HepG2 (cell line): ENCODE measurements at regions not wholly inside any gene's neighbourhood (a gene's known extent, or its start where the extent isn't known, plus 50 kb on each side); places are given as distances from the start of the nearest gene placed in this dataset.

Experiments
- ATAC-seq: fragments of 200-7000 bp; cut with Tn5 transposase; 3 replicates; pipeline ENCODE4 v1.9.1; 2020; ENCODE audit warnings: mild to moderate bottlenecking, moderate library complexity
- BruUV-seq: library from RNA; stranded (reverse); fragments of 400-500 nt; replicated peaks from 2 replicates; lab custom pipeline; 2021; lab: Mats Ljungman, UMichigan
- CTCF ChIA-PET: fragments of 300-600 bp; formaldehyde crosslinking; extraction: SDS; loops from one replicate; lab custom pipeline; 2021; ENCODE audit warnings: low total read pairs, inconsistent platforms, low intra/inter-chr PET ratio; lab: Yijun Ruan, JAX
- POLR2A ChIA-PET: fragments of 350-600 bp; sonication (Branson Sonifier 250); formaldehyde crosslinking; loops from one replicate; lab custom pipeline; 2020; ENCODE audit warnings: antibody characterized with exemption, inconsistent platforms; lab: Yijun Ruan, JAX
- DNase-seq: peaks from one replicate; pipeline ENCODE4 v3.0.0-alpha.2; 2015; ENCODE audit warnings: low spot score
- FAIRE-seq: peaks from 3 replicates; lab custom pipeline; 2011; peaks lifted over from hg19 to GRCh38; lab: Jason Lieb, UNC
- H2AFZ ChIP-seq: one replicate; pipeline ENCODE4 v1.6.1; 2011; ENCODE audit warnings: low read length, inconsistent platforms
- H3K27ac ChIP-seq: fragments of 300-600 bp; 3 replicates; pipeline ENCODE4 v1.8.0; 2011; ENCODE audit warnings: mixed run types, mild to moderate bottlenecking, mixed read lengths, low read length, inconsistent platforms; ENCODE audit not compliant: insufficient read depth; ENCODE audit errors: extremely low read length
- H3K27me3 ChIP-seq, 2 experiments: fragments of 200-600 bp in 1 of 2; 2 replicates in 1 of 2; 3 replicates in 1 of 2; pipeline versions ENCODE4 v1.6.0 to v1.8.0; 2011; ENCODE audit warnings: low read length in 2 of 2, mild to moderate bottlenecking in 2 of 2, moderate library complexity in 2 of 2, inconsistent platforms in 1 of 2; ENCODE audit not compliant: insufficient read depth in 2 of 2, control insufficient read depth in 1 of 2
- H3K36me3 ChIP-seq, 2 experiments: fragments of 200-600 bp in 1 of 2; replicated peaks in 1 of 2; 2 replicates in 1 of 2; 3 replicates in 1 of 2; pipeline versions ENCODE4 v1.5.1 to v1.8.0; 2011; ENCODE audit warnings: low read length in 2 of 2, inconsistent platforms in 1 of 2; ENCODE audit not compliant: insufficient read depth in 2 of 2, control insufficient read depth in 1 of 2
- H3K4me1 ChIP-seq: 2 replicates; pipeline ENCODE4 v1.5.1; 2012; ENCODE audit warnings: low read length, inconsistent platforms; ENCODE audit not compliant: insufficient read depth
- H3K4me2 ChIP-seq: 2 replicates; pipeline ENCODE4 v1.6.0; 2011; ENCODE audit warnings: low read depth, low read length, inconsistent platforms
- H3K4me3 ChIP-seq, 3 experiments: fragments of 200-600 bp in 1 of 3; sonication (generic), shearing (Covaris generic) in 1 of 3; replicated peaks in 1 of 3; 2 replicates each; pipeline ENCODE4 v1.5.1; 2011 to 2016; ENCODE audit warnings: low read length in 3 of 3, inconsistent platforms in 2 of 3, low read depth in 2 of 3, mild to moderate bottlenecking in 2 of 3, control low read depth in 1 of 3, mixed read lengths in 1 of 3; ENCODE audit not compliant: insufficient read depth in 1 of 3
- H3K79me2 ChIP-seq: one replicate; pipeline ENCODE4 v1.6.1; 2011; ENCODE audit warnings: low read length, inconsistent platforms; ENCODE audit not compliant: insufficient read depth
- H3K9ac ChIP-seq: 2 replicates; pipeline ENCODE4 v1.6.0; 2011; ENCODE audit warnings: mild to moderate bottlenecking, low read depth, low read length, inconsistent platforms; ENCODE audit not compliant: insufficient read depth
- H3K9me3 ChIP-seq: 2 replicates; pipeline ENCODE4 v1.5.1; 2012; ENCODE audit warnings: mild to moderate bottlenecking, low read length
- H4K20me1 ChIP-seq: 2 replicates; pipeline ENCODE4 v1.6.0; 2011; ENCODE audit warnings: inconsistent platforms, mild to moderate bottlenecking, low read length, moderate library complexity; ENCODE audit not compliant: insufficient read depth
- ATF2 ChIP-seq: sonication (generic); formaldehyde crosslinking; IDR thresholded peaks from 2 replicates; pipeline ENCODE4 v1.4.0; 2020; ENCODE audit warnings: missing genetic modification reagents
- ATF7-NPFF ChIP-seq: sonication (generic); formaldehyde crosslinking; IDR thresholded peaks from 2 replicates; pipeline ENCODE4 v1.8.1; 2023; ENCODE audit warnings: mild to moderate bottlenecking, low read depth, missing genetic modification reagents, moderate library complexity
- CCAR2 ChIP-seq: fragments of 200-400 bp; formaldehyde crosslinking; optimal IDR thresholded peaks from 2 replicates; pipeline ENCODE3; 2018; ENCODE audit warnings: low read depth, mild to moderate bottlenecking, low read length, moderate library complexity
- GPBP1L1 ChIP-seq: sonication (generic); formaldehyde crosslinking; IDR thresholded peaks from 2 replicates; pipeline ENCODE4 v1.5.0; 2020; ENCODE audit warnings: mild to moderate bottlenecking, missing genetic modification reagents
- HINFP ChIP-seq: sonication (generic); formaldehyde crosslinking; IDR thresholded peaks from 2 replicates; pipeline ENCODE4 v1.4.0; 2020; ENCODE audit warnings: low read depth, mild to moderate bottlenecking, missing genetic modification reagents
- MIER3 ChIP-seq: IDR thresholded peaks from 2 replicates; pipeline ENCODE4 v1.6.1; 2016; ENCODE audit warnings: missing compliant biosample characterization, borderline replicate concordance
- MXD3 ChIP-seq: IDR thresholded peaks from 2 replicates; pipeline ENCODE4 v1.6.1; 2016; ENCODE audit warnings: mild to moderate bottlenecking, missing biosample characterization, missing genetic modification reagents
- SALL2 ChIP-seq: sonication (generic); formaldehyde crosslinking; IDR thresholded peaks from 2 replicates; pipeline ENCODE4 v1.8.1; 2023; ENCODE audit warnings: mild to moderate bottlenecking, missing genetic modification reagents, inconsistent platforms
- SP1 ChIP-seq, 2 experiments: fragments of 450-650 bp in 1 of 2; sonication (generic) in 1 of 2; formaldehyde crosslinking in 1 of 2; IDR thresholded peaks; 2 replicates each; pipeline versions ENCODE4 v1.4.0 to v1.6.1; 2016 to 2020; ENCODE audit warnings: missing genetic modification reagents in 1 of 2
- SRF ChIP-seq: IDR thresholded peaks from 2 replicates; pipeline ENCODE4 v1.6.1; 2011; ENCODE audit warnings: mild to moderate bottlenecking, low read depth, low read length, moderate library complexity
- ZIK1 ChIP-seq: sonication (generic); formaldehyde crosslinking; IDR thresholded peaks from 2 replicates; pipeline ENCODE4 v1.5.0; 2020; ENCODE audit warnings: mild to moderate bottlenecking, low read depth, missing genetic modification reagents, borderline replicate concordance
- ZNF672 ChIP-seq: sonication (generic); formaldehyde crosslinking; IDR thresholded peaks from 2 replicates; pipeline ENCODE4 v1.8.1; 2022; ENCODE audit warnings: missing genetic modification reagents
- ZNF788 ChIP-seq: sonication (generic); formaldehyde crosslinking; IDR thresholded peaks from 2 replicates; pipeline ENCODE4 v1.5.0; 2020; ENCODE audit warnings: mild to moderate bottlenecking, missing genetic modification reagents, borderline replicate concordance
- ZNF83 ChIP-seq: sonication (generic); formaldehyde crosslinking; IDR thresholded peaks from 2 replicates; pipeline ENCODE4 v1.4.0; 2020; ENCODE audit warnings: missing genetic modification reagents, mild to moderate bottlenecking, borderline replicate concordance
- WGBS: methylation state at CpG from one replicate; pipeline ENCODE4 v1.1.6; 2017; ENCODE audit warnings: low lambda C conversion rate; 5-methylcytosine and 5-hydroxymethylcytosine counted together
- in situ Hi-C: cut with HindIII; loops from 2 replicates; pipeline ENCODE4 v1.10.0; 2017; ENCODE audit warnings: low pct_unique_long_range_greater_than_20kb; ENCODE audit not compliant: extremely low pct_ligation_motif_present
- intact Hi-C: fragments of 100-400 bp; cut with micrococcal nuclease; formaldehyde crosslinking; loops from one replicate; pipeline ENCODE4 v1.10.0; 2022; ENCODE audit not compliant: unreplicated experiment

GRCh38 chr11:109349276-109350080, 72.5 kb upstream of the C11orf87 start:
- no peaks in the 10 kb centered on the region for H3K9me3 ChIP-seq
- ATAC-seq (no peak), FAIRE-seq (no peak), DNase-seq (no peak)
- no peak overlapping the region for H3K4me3 ChIP-seq
- H2AFZ ChIP-seq: no peak overlapping the region
- in situ Hi-C loops: no loop called here
- no peaks in the 10 kb centered on the region for H3K4me1 ChIP-seq
- H3K27me3 ChIP-seq: no peaks in the 10 kb centered on the region
- POLR2A ChIA-PET: no interaction called here
- H3K4me2 ChIP-seq: no peak overlapping the region
- H4K20me1 ChIP-seq: no peaks in the 10 kb centered on the region
- BruUV-seq: no TSS peak
- intact Hi-C loops: no loop called here
- H3K36me3 ChIP-seq: no peaks in the 10 kb centered on the region
- TF ChIP-seq SRF (no peak), MIER3 (CRISPR knock-in tag) (no peak), CCAR2 (no peak), ATF7-NPFF (no peak), SP1 (IDR thresholded peaks at IDR 0.05) (no peak), SP1 (CRISPR knock-in tag; IDR thresholded peaks at IDR 0.05) (no peak)
- H3K79me2 ChIP-seq: no peaks in the 10 kb centered on the region
- no peak overlapping the region for H3K27ac ChIP-seq
- H3K9ac ChIP-seq: no peak overlapping the region
- WGBS: 2% methylated on average over 5 of the region's 5 CpGs
- CTCF ChIA-PET: no interaction called here

- Histone ChIP-seq H3K4me3 (no peak overlapping the region), H3K4me2 (no peak overlapping the region), H3K27me3 (no peaks in the 10 kb centered on the region), H2AFZ (no peak overlapping the region), H3K9me3 (no peaks in the 10 kb centered on the region), H3K27ac (no peak overlapping the region), H3K9ac (no peak overlapping the region), H3K79me2 (no peaks in the 10 kb centered on the region), H4K20me1 (no peaks in the 10 kb centered on the region), H3K4me1 (no peaks in the 10 kb centered on the region), H3K36me3 (no peaks in the 10 kb centered on the region)
- CTCF ChIA-PET: no interaction called here
- intact Hi-C loops (no loop called here), in situ Hi-C loops (no loop called here)
- DNase-seq (no peak), FAIRE-seq (no peak), ATAC-seq (no peak)
- POLR2A ChIA-PET: no interaction called here
- 51% methylated on average over 3 of the region's 3 CpGs for WGBS
- BruUV-seq: no TSS peak
- no peak for TF ChIP-seq GPBP1L1 (CRISPR knock-in tag)
- TF ChIP-seq ZNF788 (CRISPR knock-in tag): no peak
- no peak for TF ChIP-seq HINFP (CRISPR knock-in tag)
- no peak for TF ChIP-seq ATF2
- TF ChIP-seq ZNF672 (CRISPR knock-in tag): no peak
- TF ChIP-seq ZNF83 (CRISPR knock-in tag): no peak
- TF ChIP-seq SALL2: no peak
- no peak for TF ChIP-seq ZIK1 (CRISPR knock-in tag)
- TF ChIP-seq MXD3 (CRISPR knock-in tag): no peak
These were observed 71.9 kb upstream of the C11orf87 start for GRCh38 chr11:109350091-109350490.
